ENCODE measurements at regions not wholly inside any gene's neighbourhood (a gene's known extent, or its start where the extent isn't known, plus 50 kb on each side); places are given as distances from the start of the nearest gene placed in this dataset.

- TF ChIP-seq EZH2phosphoT487 (IDR thresholded peaks at IDR 0.05; ENCODE audit: borderline replicate concordance) (no peak), CTCF (conservative IDR thresholded peaks at IDR 0.05; ENCODE audit: low read length) (no peak)
- Histone ChIP-seq H3K9ac (ENCODE audit: low read depth, low read length, poor library complexity, severe bottlenecking) (no peak overlapping the region), H3F3A (ENCODE audit: low read depth) (no peaks in the 10 kb centered on the region), H3K4me3 (ENCODE audit: low read length, poor library complexity, severe bottlenecking) (no peak overlapping the region), H3K9me2 (replicated peaks; ENCODE audit: low read depth, low read length) (no peaks in the 10 kb centered on the region), H2AFZ (ENCODE audit: low read length) (no peak overlapping the region), H3K4me1 (ENCODE audit: insufficient read depth, low read length, poor library complexity, severe bottlenecking) (no peaks in the 10 kb centered on the region), H3K36me3 (ENCODE audit: insufficient read depth, low read length) (no peaks in the 10 kb centered on the region), H3K9me3 (ENCODE audit: insufficient read depth, low read depth, low read length) (no peaks in the 10 kb centered on the region), H3K4me2 (ENCODE audit: low read depth, low read length, poor library complexity, severe bottlenecking) (no peak overlapping the region), H4K20me1 (ENCODE audit: insufficient read depth, low read length, poor library complexity, severe bottlenecking) (no peaks in the 10 kb centered on the region), H3K27me3 (ENCODE audit: insufficient read depth, low read length, poor library complexity, severe bottlenecking) (no peaks in the 10 kb centered on the region), H3K79me2 (ENCODE audit: insufficient read depth, low read length) (no peaks in the 10 kb centered on the region)
These were observed 120.0 kb upstream of the RPH3A start for GRCh38 chr12:112671564-112671963.

GRCh38 chr12:112674539-112674938 lies 117.0 kb upstream of the RPH3A start:
- Histone ChIP-seq H3K4me1 (ENCODE audit: insufficient read depth, low read length, poor library complexity, severe bottlenecking) (no peaks in the 10 kb centered on the region), H3K9me3 (ENCODE audit: insufficient read depth, low read depth, low read length) (no peaks in the 10 kb centered on the region), H3K36me3 (ENCODE audit: insufficient read depth, low read length) (no peaks in the 10 kb centered on the region), H2AFZ (ENCODE audit: low read length) (no peak overlapping the region), H3K4me3 (ENCODE audit: low read length, poor library complexity, severe bottlenecking) (no peak overlapping the region), H3K4me2 (ENCODE audit: low read depth, low read length, poor library complexity, severe bottlenecking) (no peak overlapping the region), H3F3A (ENCODE audit: low read depth) (no peaks in the 10 kb centered on the region), H3K27me3 (ENCODE audit: insufficient read depth, low read length, poor library complexity, severe bottlenecking) (no peaks in the 10 kb centered on the region), H3K9ac (ENCODE audit: low read depth, low read length, poor library complexity, severe bottlenecking) (no peak overlapping the region), H4K20me1 (ENCODE audit: insufficient read depth, low read length, poor library complexity, severe bottlenecking) (no peaks in the 10 kb centered on the region), H3K79me2 (ENCODE audit: insufficient read depth, low read length) (no peaks in the 10 kb centered on the region), H3K9me2 (replicated peaks; ENCODE audit: low read depth, low read length) (no peaks in the 10 kb centered on the region)
- TF ChIP-seq EZH2phosphoT487 (IDR thresholded peaks at IDR 0.05; ENCODE audit: borderline replicate concordance) (no peak), CTCF (conservative IDR thresholded peaks at IDR 0.05; ENCODE audit: low read length) (no peak)

GRCh38 chr12:112676507-112676906 lies 115.0 kb upstream of the RPH3A start:
- no peaks in the 10 kb centered on the region for H3K79me2 ChIP-seq (ENCODE audit: insufficient read depth, low read length)
- no peaks in the 10 kb centered on the region for H3K9me3 ChIP-seq (ENCODE audit: insufficient read depth, low read depth, low read length)
- H3K4me2 ChIP-seq (ENCODE audit: low read depth, low read length, poor library complexity, severe bottlenecking) = no peak overlapping the region
- no peaks in the 10 kb centered on the region for H3K4me1 ChIP-seq (ENCODE audit: insufficient read depth, low read length, poor library complexity, severe bottlenecking)
- no peak overlapping the region for H2AFZ ChIP-seq (ENCODE audit: low read length)
- no peaks in the 10 kb centered on the region for H3K27me3 ChIP-seq (ENCODE audit: insufficient read depth, low read length, poor library complexity, severe bottlenecking)
- no peaks in the 10 kb centered on the region for H4K20me1 ChIP-seq (ENCODE audit: insufficient read depth, low read length, poor library complexity, severe bottlenecking)
- no peak overlapping the region for H3K4me3 ChIP-seq (ENCODE audit: low read length, poor library complexity, severe bottlenecking)
- no peak overlapping the region for H3K9ac ChIP-seq (ENCODE audit: low read depth, low read length, poor library complexity, severe bottlenecking)
- no peaks in the 10 kb centered on the region for H3K36me3 ChIP-seq (ENCODE audit: insufficient read depth, low read length)
- TF ChIP-seq CTCF (conservative IDR thresholded peaks at IDR 0.05; ENCODE audit: low read length) (no peak), EZH2phosphoT487 (IDR thresholded peaks at IDR 0.05; ENCODE audit: borderline replicate concordance) (no peak)
- no peaks in the 10 kb centered on the region for H3K9me2 ChIP-seq (replicated peaks; ENCODE audit: low read depth, low read length)
- no peaks in the 10 kb centered on the region for H3F3A ChIP-seq (ENCODE audit: low read depth)
